Natural killer cell (primary cell): ENCODE measurements at regions not wholly inside any gene's neighbourhood (a gene's known extent, or its start where the extent isn't known, plus 50 kb on each side); places are given as distances from the start of the nearest gene placed in this dataset.
A peak's percentile ranks its signal among the peaks of the same experiment; 100 is the strongest.
"Not testable (repeated sequence)": the region's sequence is repeated elsewhere in the genome, so short reads cannot be mapped to it uniquely, and the experiment has no call there.

Source experiments
- ATAC-seq, 3 donors: fragments of 150-1000 bp in 2 of 3; fragments of 200-7000 bp in 1 of 3; cut with Tn5 transposase; 1 replicate in 1 of 3; 2 replicates in 2 of 3; pipeline ENCODE4 v1.10.0; 2021; ENCODE audit warnings: mild to moderate bottlenecking in 2 of 3, moderate library complexity in 2 of 3
- DNase-seq, 2 donors: peaks; one replicate each; pipeline versions ENCODE4 v3.0.0 to v3.0.0-alpha.2; 2013 to 2021; ENCODE audit warnings: mixed read lengths in 1 of 2
- H3K27ac ChIP-seq: one replicate; pipeline ENCODE4 v1.5.1; 2013; ENCODE audit warnings: mild to moderate bottlenecking, low read length
- H3K27me3 ChIP-seq: one replicate; pipeline ENCODE4 v1.6.1; 2013; ENCODE audit warnings: low read length; ENCODE audit not compliant: control insufficient read depth, insufficient read depth
- H3K36me3 ChIP-seq: one replicate; pipeline ENCODE4 v1.6.1; 2013; ENCODE audit warnings: low read length; ENCODE audit not compliant: control insufficient read depth, insufficient read depth
- H3K4me1 ChIP-seq: one replicate; pipeline ENCODE4 v1.6.1; 2013; ENCODE audit warnings: low read length; ENCODE audit not compliant: control insufficient read depth, insufficient read depth
- H3K4me3 ChIP-seq: one replicate; pipeline ENCODE4 v1.5.1; 2013; ENCODE audit warnings: low read length
- H3K9me3 ChIP-seq: one replicate; pipeline ENCODE4 v1.6.1; 2013; ENCODE audit warnings: low read length; ENCODE audit not compliant: control insufficient read depth, insufficient read depth
- H3K27ac Mint-ChIP-seq, 2 donors: one replicate each; pipeline ENCODE4 v1.8.0; 2022; ENCODE audit warnings: mild to moderate bottlenecking in 2 of 2, mixed read lengths in 2 of 2, moderate library complexity in 1 of 2
- H3K27me3 Mint-ChIP-seq, 2 donors: one replicate each; pipeline ENCODE4 v1.8.0; 2022; ENCODE audit warnings: low read depth in 2 of 2, mixed read lengths in 2 of 2
- H3K36me3 Mint-ChIP-seq: one replicate; pipeline ENCODE4 v1.8.0; 2022; ENCODE audit warnings: mixed read lengths
- H3K4me1 Mint-ChIP-seq, 2 donors: one replicate each; pipeline ENCODE4 v1.8.0; 2022; ENCODE audit warnings: mixed read lengths in 2 of 2
- H3K4me3 Mint-ChIP-seq: one replicate; pipeline ENCODE4 v1.8.0; 2022; ENCODE audit warnings: mild to moderate bottlenecking, moderate library complexity, mixed read lengths
- H3K9me3 Mint-ChIP-seq, 2 donors: one replicate each; pipeline ENCODE4 v1.8.0; 2022; ENCODE audit warnings: mixed read lengths in 2 of 2
- CTCF ChIP-seq: fragments of 200-600 bp; IDR thresholded peaks from one replicate; pipeline ENCODE4 v1.8.0; 2022; ENCODE audit warnings: antibody characterized with exemption
- WGBS: methylation state at CpG from one replicate; pipeline ENCODE4 v1.1.7; 2013; ENCODE audit warnings: missing lambda C conversion rate; ENCODE audit not compliant: insufficient coverage; 5-methylcytosine and 5-hydroxymethylcytosine counted together
- intact Hi-C: fragments of 100-400 bp; cut with micrococcal nuclease; formaldehyde crosslinking; loops from one replicate; pipeline ENCODE4 v1.14.2; 2022

DNA sequence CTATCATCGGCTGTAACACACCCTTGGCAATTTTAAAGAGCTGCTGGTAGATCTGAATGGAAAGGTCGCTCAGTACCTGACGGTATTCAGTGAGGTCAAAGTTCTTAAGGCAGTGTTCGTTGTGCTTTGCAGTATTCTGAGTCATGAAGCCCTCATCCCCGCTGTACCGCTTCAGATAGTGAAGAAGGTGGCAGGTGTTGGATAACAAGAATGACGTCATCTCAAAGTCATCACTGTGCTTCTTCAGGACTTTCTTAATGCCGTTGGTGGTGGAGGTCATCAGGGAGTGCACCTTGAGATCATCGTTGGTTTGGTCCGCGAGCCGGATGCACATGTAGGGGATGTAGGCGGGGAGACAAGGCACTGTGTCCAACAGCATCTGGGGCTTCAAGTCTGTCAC, 1522.8 kb downstream of the FOXD4L5 start:
- H3K36me3 ChIP-seq, H3K4me1 Mint-ChIP-seq, H3K27ac Mint-ChIP-seq, H3K9me3 ChIP-seq, H3K36me3 Mint-ChIP-seq, H3K27me3 Mint-ChIP-seq, H3K27ac ChIP-seq, intact Hi-C loops, H3K27me3 ChIP-seq, H3K4me3 Mint-ChIP-seq, H3K4me1 ChIP-seq, H3K4me3 ChIP-seq, ATAC-seq, DNase-seq, H3K9me3 Mint-ChIP-seq: not testable (repeated sequence)
- 81% methylated on average over 9 of the region's 13 CpGs for WGBS

GRCh38 chr9:63729021-63729420, 1556.0 kb downstream of the FOXD4L5 start:
- not testable (repeated sequence) for ATAC-seq, DNase-seq

GRCh38 chr9:63728287-63728686, 1556.7 kb downstream of the FOXD4L5 start:
- Mint-ChIP-seq H3K36me3 (no peaks in the 10 kb centered on the region), H3K4me3 (no peak overlapping the region), H3K9me3 (peaks cover 2 to 4% of the 10 kb centered on the region in 2 donors), H3K4me1 (no peaks in the 10 kb centered on the region), H3K27ac (no peak overlapping the region), H3K27me3 (no peaks in the 10 kb centered on the region)
- Histone ChIP-seq H3K4me1 (no peaks in the 10 kb centered on the region), H3K27ac (no peak overlapping the region), H3K9me3 (peaks cover 12% of the 10 kb centered on the region), H3K27me3 (no peaks in the 10 kb centered on the region), H3K4me3 (no peak overlapping the region), H3K36me3 (no peaks in the 10 kb centered on the region)
- no peak for ATAC-seq
- 70% methylated on average over 3 of the region's 3 CpGs for WGBS
- intact Hi-C loops: no loop called here
- no peak for TF ChIP-seq CTCF
- no peak for DNase-seq

More at GRCh38 chr9:63729021-63729420, 1556.0 kb downstream of the FOXD4L5 start:
- H3K9me3 Mint-ChIP-seq, H3K27ac Mint-ChIP-seq, H3K27me3 Mint-ChIP-seq, H3K4me1 Mint-ChIP-seq, H3K4me1 ChIP-seq, H3K36me3 ChIP-seq, H3K27ac ChIP-seq, H3K27me3 ChIP-seq, H3K36me3 Mint-ChIP-seq, H3K4me3 ChIP-seq, H3K4me3 Mint-ChIP-seq, intact Hi-C loops: not testable (repeated sequence)
- peaks cover 12% of the 10 kb centered on the region for H3K9me3 ChIP-seq
- WGBS: 64% methylated on average over 4 of the region's 4 CpGs

DNA sequence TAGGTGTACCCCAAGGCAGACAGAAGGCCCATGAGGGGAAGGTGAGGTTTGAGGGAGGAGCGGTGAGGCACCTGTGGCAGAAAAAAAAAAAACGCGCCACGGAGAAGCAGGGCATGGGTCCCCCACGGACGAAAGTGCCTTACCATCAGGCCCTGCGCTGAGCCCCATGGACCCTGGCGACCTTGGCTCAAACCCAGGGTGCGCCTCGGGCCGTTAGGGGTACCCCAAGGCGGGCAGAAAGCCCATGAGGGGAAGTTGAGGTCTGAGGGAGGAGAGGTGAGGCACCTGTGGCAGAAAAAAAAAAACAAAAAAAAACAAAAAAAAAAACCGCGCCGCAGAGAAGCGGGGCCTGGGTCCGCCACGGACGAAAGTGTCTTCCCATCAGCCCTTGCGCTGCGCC, 1576.7 kb downstream of the FOXD4L5 start:
- H3K4me1 Mint-ChIP-seq, H3K36me3 ChIP-seq, H3K4me3 Mint-ChIP-seq, H3K27me3 Mint-ChIP-seq, H3K4me3 ChIP-seq, ATAC-seq, H3K27ac ChIP-seq, DNase-seq, H3K27ac Mint-ChIP-seq, H3K36me3 Mint-ChIP-seq, H3K27me3 ChIP-seq, intact Hi-C loops, H3K4me1 ChIP-seq, H3K9me3 Mint-ChIP-seq: not testable (repeated sequence)
- 69% methylated on average over 20 of the region's 21 CpGs for WGBS
- H3K9me3 ChIP-seq: peaks cover 17% of the 10 kb centered on the region

- H3K4me3 Mint-ChIP-seq, H3K27ac Mint-ChIP-seq, H3K36me3 ChIP-seq, ATAC-seq, H3K27me3 Mint-ChIP-seq, intact Hi-C loops, H3K9me3 Mint-ChIP-seq, DNase-seq, H3K4me3 ChIP-seq, H3K4me1 ChIP-seq, H3K4me1 Mint-ChIP-seq, H3K27ac ChIP-seq, H3K27me3 ChIP-seq, H3K36me3 Mint-ChIP-seq: not testable (repeated sequence)
- H3K9me3 ChIP-seq: peaks cover 27% of the 10 kb centered on the region
- 76% methylated on average over 25 of the region's 25 CpGs for WGBS
Observed at GRCh38 chr9:63704456-63704855, 1580.6 kb downstream of the FOXD4L5 start.

DNA sequence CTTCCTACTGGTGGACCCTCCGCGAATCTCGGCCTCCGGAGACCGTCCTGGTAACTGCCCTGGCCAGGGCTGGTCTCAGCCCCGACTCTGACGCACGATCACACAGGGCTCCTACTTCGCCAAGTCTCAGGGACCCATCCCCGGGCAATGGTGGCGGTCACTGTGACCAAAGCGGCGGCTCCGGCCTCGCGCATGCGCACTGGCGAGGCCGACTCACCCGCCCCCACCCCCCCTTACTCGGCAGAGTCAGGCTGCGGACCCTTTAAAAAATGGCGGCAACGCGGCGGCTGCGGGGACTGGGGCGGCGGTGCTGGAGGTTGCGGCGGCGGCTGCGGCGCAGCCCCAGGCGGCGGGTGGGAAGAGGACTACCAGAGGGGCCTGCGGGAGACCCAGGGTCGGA, 1581.3 kb downstream of the FOXD4L5 start:
- H3K27ac Mint-ChIP-seq, ATAC-seq, intact Hi-C loops, H3K27ac ChIP-seq, H3K4me1 ChIP-seq, H3K36me3 Mint-ChIP-seq, H3K4me3 ChIP-seq, H3K36me3 ChIP-seq, H3K27me3 ChIP-seq, H3K4me3 Mint-ChIP-seq, H3K27me3 Mint-ChIP-seq, H3K9me3 Mint-ChIP-seq, H3K4me1 Mint-ChIP-seq: not testable (repeated sequence)
- whole genome bisulfite sequencing: 56% methylated on average over 38 of the region's 38 CpGs
- H3K9me3 ChIP-seq: peaks cover 27% of the 10 kb centered on the region
- DNase-seq: peak in 1 of 2 donors; percentile 14

DNA sequence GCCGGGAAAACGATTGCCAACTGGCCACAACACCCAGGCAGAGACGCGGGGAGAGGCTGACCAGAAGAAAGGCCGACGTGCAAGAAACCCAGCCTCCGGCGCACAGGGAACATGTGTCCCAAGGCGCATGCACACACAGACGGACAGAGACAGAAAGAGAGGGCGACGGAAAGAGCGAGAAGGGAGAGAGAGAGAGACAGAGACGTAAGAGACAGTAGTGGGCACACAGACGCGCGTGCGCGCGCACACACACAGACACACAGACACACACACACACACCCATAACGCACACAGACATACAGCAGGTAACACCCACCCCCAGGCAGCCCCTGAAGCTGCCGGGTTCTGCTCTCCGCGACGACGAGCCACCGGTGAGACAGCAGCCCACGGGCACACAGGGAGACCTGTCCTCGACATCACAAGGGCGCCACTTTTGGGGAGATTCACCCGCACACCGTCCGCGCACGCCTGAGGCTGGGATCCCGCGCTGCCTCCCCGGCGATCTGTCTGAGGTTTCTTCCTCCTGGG, 1581.8 kb downstream of the FOXD4L5 start:
- H3K27ac ChIP-seq, H3K27me3 ChIP-seq, H3K4me3 Mint-ChIP-seq, H3K36me3 Mint-ChIP-seq, intact Hi-C loops, H3K4me1 ChIP-seq, ATAC-seq, H3K4me3 ChIP-seq, DNase-seq, H3K9me3 Mint-ChIP-seq, H3K36me3 ChIP-seq, H3K4me1 Mint-ChIP-seq, H3K27ac Mint-ChIP-seq, H3K27me3 Mint-ChIP-seq: not testable (repeated sequence)
- H3K9me3 ChIP-seq: peaks cover 27% of the 10 kb centered on the region
- 59% methylated on average over 29 of the region's 39 CpGs for WGBS
